HG03064 (cell line): ENCODE measurements at regions not wholly inside any gene's neighbourhood (a gene's known extent, or its start where the extent isn't known, plus 50 kb on each side); places are given as distances from the start of the nearest gene placed in this dataset.

Experiments used
- ATAC-seq: cut with Tn5 transposase; IDR thresholded peaks from one replicate; pipeline ENCODE4 v1.9.1; 2021; ENCODE audit warnings: low read depth; ENCODE audit not compliant: unreplicated experiment

GRCh38 chr6:91694016-91694654 lies 1107.3 kb upstream of the MAP3K7 start:
- ATAC-seq = no peak

GRCh38 chr6:91691449-91691848 lies 1104.6 kb upstream of the MAP3K7 start:
- no peak for ATAC-seq

- ATAC-seq = no peak
These were observed 1096.4 kb upstream of the MAP3K7 start for GRCh38 chr6:91683240-91683639.

DNA sequence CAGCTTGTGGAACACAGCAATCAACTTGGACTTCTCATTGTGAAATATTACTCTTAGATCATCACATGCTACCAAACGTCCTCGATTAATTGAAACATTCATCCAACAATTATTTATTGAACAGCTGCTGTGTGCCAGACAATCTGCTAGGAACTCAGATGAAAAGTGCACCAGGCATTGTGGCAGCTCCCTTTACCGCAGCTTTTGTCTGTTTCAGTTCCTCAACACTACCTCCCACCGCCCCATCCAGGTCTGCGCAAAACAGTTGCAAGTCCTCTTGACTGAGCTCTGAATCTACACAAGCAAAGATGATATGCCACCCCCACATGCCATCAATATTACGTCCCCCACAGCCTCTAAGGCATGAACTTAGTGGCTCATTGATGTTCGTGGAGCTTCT lies 1094.4 kb upstream of the MAP3K7 start:
- ATAC-seq = no peak

GRCh38 chr6:91678679-91679446 lies 1092.0 kb upstream of the MAP3K7 start:
- no peak for ATAC-seq

- no peak for ATAC-seq
These were observed 1085.3 kb upstream of the MAP3K7 start for GRCh38 chr6:91672201-91672600.

DNA sequence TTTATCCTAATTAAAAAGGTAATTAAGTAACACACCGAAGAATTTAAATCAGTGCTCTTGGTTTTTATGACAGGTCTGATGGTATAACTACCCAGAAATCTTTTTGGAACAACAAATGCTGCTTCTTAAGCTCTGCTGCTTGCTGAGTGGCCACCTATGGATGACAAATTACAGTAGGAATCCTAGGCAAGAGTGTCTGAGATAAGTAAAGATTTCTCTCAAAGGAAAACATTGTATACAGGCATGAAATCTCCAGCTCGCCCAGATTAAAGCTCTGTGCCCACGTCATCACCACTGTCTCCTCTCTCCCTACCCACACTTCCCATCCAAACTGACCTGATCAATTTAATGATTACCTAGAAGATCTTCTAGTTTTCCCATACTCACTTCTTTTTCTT lies 1083.0 kb upstream of the MAP3K7 start:
- no peak for ATAC-seq

GRCh38 chr6:91669154-91669870 lies 1082.4 kb upstream of the MAP3K7 start:
- no peak for ATAC-seq

- ATAC-seq = no peak
These were observed 1080.7 kb upstream of the MAP3K7 start for GRCh38 chr6:91667596-91667995.

DNA sequence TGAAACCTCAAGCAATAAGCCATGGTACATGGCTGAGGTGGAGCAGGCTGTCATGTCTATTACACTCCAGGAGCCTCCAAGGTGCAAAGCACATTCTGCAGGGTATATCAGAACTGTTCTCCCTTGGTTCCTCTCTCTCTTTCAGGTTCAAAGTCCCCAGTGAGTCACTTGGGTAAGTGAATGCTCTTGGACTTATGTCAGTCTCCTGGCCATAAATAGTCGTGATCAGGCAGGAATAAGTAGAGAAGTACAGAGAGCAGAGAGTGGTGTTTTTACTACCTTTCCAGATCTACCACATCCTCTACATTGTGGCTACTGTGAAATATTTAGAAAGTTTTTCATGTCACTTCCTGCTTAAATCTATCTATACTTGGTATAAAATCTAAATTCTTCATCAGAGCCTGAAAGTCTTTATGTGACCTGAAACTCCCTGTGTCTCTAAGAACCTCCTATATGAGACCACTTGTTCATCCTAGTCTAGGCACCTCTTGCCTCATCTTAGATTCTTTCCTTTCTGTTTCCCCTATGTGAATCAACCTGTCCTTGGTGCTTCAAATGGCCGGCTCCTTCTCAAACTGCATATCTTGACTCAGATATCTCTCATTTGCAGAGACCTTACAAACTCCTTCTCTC lies 1077.6 kb upstream of the MAP3K7 start:
- peak; percentile 56 for ATAC-seq

DNA sequence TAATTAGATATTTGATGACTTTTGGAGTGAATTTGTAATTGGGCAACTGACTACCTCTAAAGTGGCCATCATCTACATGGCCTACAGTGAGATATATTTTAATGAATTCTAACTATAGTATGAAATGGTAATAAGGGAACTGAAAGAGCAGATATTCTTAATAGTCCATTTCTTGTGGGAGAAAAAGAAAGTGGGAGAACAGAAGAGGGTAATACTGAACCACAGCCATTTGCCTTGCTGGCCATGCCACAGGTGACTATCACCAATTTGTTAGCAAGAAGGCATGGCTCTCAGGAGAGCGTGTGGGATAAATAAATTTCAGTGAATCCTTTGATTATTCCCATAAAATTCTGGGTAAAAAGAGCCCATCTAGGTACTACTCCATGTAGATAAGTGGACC lies 1074.0 kb upstream of the MAP3K7 start:
- ATAC-seq = no peak

GRCh38 chr6:91659891-91660290 lies 1073.0 kb upstream of the MAP3K7 start:
- no peak for ATAC-seq

- no peak for ATAC-seq
These were observed 1067.9 kb upstream of the MAP3K7 start for GRCh38 chr6:91654793-91655192.

- ATAC-seq = no peak
These were observed 1067.5 kb upstream of the MAP3K7 start for GRCh38 chr6:91654357-91654756.

DNA sequence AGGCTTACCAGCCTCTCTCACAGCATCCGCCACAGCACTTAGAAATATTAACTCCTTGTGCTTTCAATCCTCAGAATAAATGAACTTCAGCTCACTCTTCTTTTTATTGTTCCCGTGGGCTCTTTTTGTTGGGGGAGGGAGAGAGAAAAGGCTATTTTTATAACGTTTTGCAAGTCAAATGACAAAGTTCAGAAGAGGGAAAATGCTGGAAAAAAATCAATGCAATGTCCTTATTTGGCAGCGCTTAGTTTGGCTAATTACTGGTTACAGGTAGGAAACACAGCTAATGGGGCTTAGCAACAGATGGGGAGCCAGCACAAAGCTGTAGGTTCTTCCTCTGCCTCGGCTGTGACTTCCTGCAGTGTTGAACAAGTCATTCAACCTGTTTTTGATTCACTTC lies 1067.0 kb upstream of the MAP3K7 start:
- ATAC-seq = no peak

- no peak for ATAC-seq
These were observed 1066.3 kb upstream of the MAP3K7 start for GRCh38 chr6:91653076-91653723.

DNA sequence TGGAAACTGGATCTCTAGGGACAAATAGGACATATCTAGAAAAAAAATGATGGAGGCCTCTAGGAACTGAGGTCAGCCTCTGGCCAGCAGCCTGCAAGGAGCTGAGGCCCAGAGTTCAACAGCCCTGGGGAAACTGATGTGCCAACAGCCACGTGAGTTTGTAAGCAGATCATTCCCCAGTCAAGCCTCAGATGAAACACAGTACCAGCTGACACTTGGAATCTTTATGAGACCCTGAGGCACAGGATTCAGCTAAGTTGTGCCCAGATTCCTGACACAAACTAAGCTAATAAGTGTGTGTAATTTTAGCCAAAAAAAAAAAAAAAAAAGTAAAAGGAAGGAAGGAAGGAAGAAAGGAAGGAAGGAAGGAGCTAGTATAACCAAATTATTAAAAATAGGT lies 1059.8 kb upstream of the MAP3K7 start:
- no peak for ATAC-seq

GRCh38 chr6:91645811-91646210 lies 1058.9 kb upstream of the MAP3K7 start:
- no peak for ATAC-seq

DNA sequence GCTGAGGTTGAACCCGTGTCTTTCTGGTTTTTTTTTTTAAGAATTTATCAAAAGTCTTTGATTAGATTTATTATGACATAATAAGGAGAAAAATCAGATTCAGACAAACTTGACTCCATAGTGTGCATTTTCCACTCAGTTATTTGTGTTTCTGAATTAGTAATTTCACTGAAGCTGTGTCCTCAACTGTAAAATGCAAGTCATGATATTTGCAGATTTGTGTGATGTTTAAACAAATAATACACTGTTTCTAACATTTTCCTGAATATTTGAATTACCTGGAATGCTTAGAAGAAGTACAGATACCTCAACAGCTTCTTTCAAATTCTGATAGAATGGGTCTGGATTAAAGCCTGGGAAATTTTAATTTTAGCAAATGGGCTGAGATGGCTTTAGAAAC lies 1050.3 kb upstream of the MAP3K7 start:
- no peak for ATAC-seq

DNA sequence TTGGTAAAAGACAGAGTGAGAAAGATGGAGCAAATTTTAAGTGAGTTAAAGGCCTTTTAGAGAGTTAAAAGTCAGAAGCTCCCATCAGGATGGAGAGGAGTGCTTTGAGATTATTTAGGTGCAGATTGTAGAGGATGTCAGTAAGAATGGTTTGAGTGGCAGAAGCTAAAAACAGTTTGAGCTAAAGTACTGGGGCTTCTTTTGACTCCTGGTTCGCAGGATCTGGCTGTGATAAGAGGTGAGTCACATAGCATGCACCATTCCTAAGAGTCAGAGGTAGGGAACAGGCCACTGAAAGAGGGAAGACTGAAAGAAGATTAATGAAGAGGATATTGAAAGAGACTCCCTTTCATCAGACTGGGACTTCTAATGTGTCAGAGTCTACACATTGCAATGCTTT lies 1047.9 kb upstream of the MAP3K7 start:
- ATAC-seq = no peak
